Right cardiac atrium (tissue), 5 donors: ENCODE measurements at regions not wholly inside any gene's neighbourhood (a gene's known extent, or its start where the extent isn't known, plus 50 kb on each side); places are given as distances from the start of the nearest gene placed in this dataset.
A peak's percentile ranks its signal among the peaks of the same experiment; 100 is the strongest.
"Not testable (repeated sequence)": the region's sequence is repeated elsewhere in the genome, so short reads cannot be mapped to it uniquely, and the experiment has no call there.

Experiments used
- ATAC-seq, 2 donors: fragments of 200-7000 bp; cut with Tn5 transposase; one replicate each; pipeline versions ENCODE4 v1.8.0 to v1.9.1; 2020; ENCODE audit warnings: moderate library complexity in 2 of 2, mild to moderate bottlenecking in 1 of 2
- DNase-seq, 3 donors: peaks; one replicate each; pipeline ENCODE4 v3.0.0-alpha.2; 2020
- H3K27ac ChIP-seq: one replicate; pipeline ENCODE4 v1.5.1; 2013; ENCODE audit warnings: mild to moderate bottlenecking, low read length, control low read depth, moderate library complexity
- H3K27me3 ChIP-seq: one replicate; pipeline ENCODE4 v1.6.1; 2013; ENCODE audit not compliant: control insufficient read depth, insufficient read depth
- H3K4me1 ChIP-seq: one replicate; pipeline ENCODE4 v1.6.1; 2013; ENCODE audit warnings: low read length; ENCODE audit not compliant: control insufficient read depth, insufficient read depth
- H3K4me3 ChIP-seq: one replicate; pipeline ENCODE4 v1.5.1; 2013; ENCODE audit warnings: low read length, control low read depth
- H3K9me3 ChIP-seq: one replicate; pipeline ENCODE4 v1.6.1; 2013; ENCODE audit warnings: low read length; ENCODE audit not compliant: control insufficient read depth
- WGBS: extraction: QIAGEN DNeasy Blood & Tissue Kit; methylation state at CpG from one replicate; pipeline ENCODE4 v1.1.7; 2013; 5-methylcytosine and 5-hydroxymethylcytosine counted together
- intact Hi-C, 4 donors: fragments of 100-400 bp; cut with DNase I; formaldehyde crosslinking; loops; one replicate each; pipeline versions ENCODE4 v1.11.0 to v1.14.0; 2022 to 2023
- donor health status: healthy with polysubstance abuse.
- donor health status: DM: no; HTN: yes; CAD: no.
- donor health status: DM: no; HTN: no; CAD: no.
- donor health status: DM: no; HTN: yes; CAD: no; lungs with severe emphysema.
- donor health status: DM: yes; HTN: yes; CAD: no.

- intact Hi-C loops, H3K4me1 ChIP-seq: not testable (repeated sequence)
- WGBS: 1% methylated on average over 44 of the region's 62 CpGs
Measured at GRCh38 chr1:143905214-143906179, 66.3 kb downstream of the FAM72C start.

GRCh38 chr1:143904622-143904979 lies 67.2 kb downstream of the FAM72C start:
- WGBS: 0% methylated on average over 7 of the region's 12 CpGs
- H3K27me3 ChIP-seq, intact Hi-C loops, H3K4me3 ChIP-seq, DNase-seq, H3K27ac ChIP-seq, H3K9me3 ChIP-seq, H3K4me1 ChIP-seq: not testable (repeated sequence)
- ATAC-seq: peak; percentile 98

More at GRCh38 chr1:143905214-143906179, 66.3 kb downstream of the FAM72C start:
- not testable (repeated sequence) for H3K27ac ChIP-seq, H3K27me3 ChIP-seq, H3K9me3 ChIP-seq
- ATAC-seq (peak; percentile 58 to 65), DNase-seq (peak; percentile 28 to 72 (median 41))
- H3K4me3 ChIP-seq: peak overlapping the region; percentile 35

GRCh38 chr1:143903899-143904621 lies 67.7 kb downstream of the FAM72C start:
- DNase-seq: peak; percentile 47 to 79 (median 53)
- intact Hi-C loops, H3K27ac ChIP-seq, H3K9me3 ChIP-seq, H3K27me3 ChIP-seq, H3K4me1 ChIP-seq: not testable (repeated sequence)
- ATAC-seq: peak; percentile 62 to 73
- 10% methylated on average over 42 of the region's 48 CpGs for WGBS
- peak overlapping the region; percentile 16 for H3K4me3 ChIP-seq

GRCh38 chr1:143896377-143896776 lies 75.4 kb downstream of the FAM72C start:
- H3K4me3 ChIP-seq, DNase-seq, H3K4me1 ChIP-seq, H3K27ac ChIP-seq, ATAC-seq, H3K9me3 ChIP-seq, intact Hi-C loops, H3K27me3 ChIP-seq: not testable (repeated sequence)
- WGBS: no CpG with 5 or more reads among the region's 1 CpG

GRCh38 chr1:143884932-143885574 lies 86.7 kb downstream of the FAM72C start:
- H3K27me3 ChIP-seq, H3K9me3 ChIP-seq, intact Hi-C loops, H3K27ac ChIP-seq, H3K4me1 ChIP-seq: not testable (repeated sequence)
- ATAC-seq: peak; percentile 91 to 92
- DNase-seq: peak; percentile 47 to 89 (median 77)
- 2% methylated on average over 24 of the region's 53 CpGs for WGBS
- H3K4me3 ChIP-seq: peak overlapping the region; percentile 20

- peak overlapping the region; percentile 20 for H3K4me3 ChIP-seq
- DNase-seq (peak; percentile 14 to 71 (median 19)), ATAC-seq (peak; percentile 83 to 88)
- intact Hi-C loops, H3K27ac ChIP-seq, H3K4me1 ChIP-seq, H3K9me3 ChIP-seq, H3K27me3 ChIP-seq: not testable (repeated sequence)
- under 1% methylated on average over 27 of the region's 38 CpGs for WGBS
Measured at GRCh38 chr1:143884532-143884931, 87.3 kb downstream of the FAM72C start.

GRCh38 chr1:143879757-143880536 lies 91.8 kb downstream of the FAM72C start:
- H3K27me3 ChIP-seq, H3K4me1 ChIP-seq, H3K4me3 ChIP-seq, H3K27ac ChIP-seq, intact Hi-C loops, H3K9me3 ChIP-seq: not testable (repeated sequence)
- DNase-seq: peak; percentile 5 to 76 (median 36)
- 81% methylated on average over 2 of the region's 4 CpGs for WGBS
- ATAC-seq: peak; percentile 88 to 92

GRCh38 chr1:143875947-143876346 lies 95.8 kb downstream of the FAM72C start:
- intact Hi-C loops, ATAC-seq, DNase-seq, H3K9me3 ChIP-seq, H3K4me3 ChIP-seq, H3K4me1 ChIP-seq, H3K27ac ChIP-seq, H3K27me3 ChIP-seq: not testable (repeated sequence)
- no CpG with 5 or more reads among the region's 5 CpGs for WGBS

GRCh38 chr1:143874625-143875024 lies 97.2 kb downstream of the FAM72C start:
- H3K9me3 ChIP-seq, DNase-seq, intact Hi-C loops, H3K27me3 ChIP-seq, H3K27ac ChIP-seq, H3K4me1 ChIP-seq, ATAC-seq, H3K4me3 ChIP-seq: not testable (repeated sequence)
- 63% methylated on average over 1 of the region's 2 CpGs for WGBS

GRCh38 chr1:143873650-143874049 lies 98.1 kb downstream of the FAM72C start:
- WGBS: 57% methylated on average over 4 of the region's 5 CpGs
- H3K4me1 ChIP-seq, intact Hi-C loops, H3K4me3 ChIP-seq, H3K27me3 ChIP-seq, ATAC-seq, DNase-seq, H3K9me3 ChIP-seq, H3K27ac ChIP-seq: not testable (repeated sequence)
